Endothelial cell of umbilical vein (primary cell): ENCODE measurements at regions not wholly inside any gene's neighbourhood (a gene's known extent, or its start where the extent isn't known, plus 50 kb on each side); places are given as distances from the start of the nearest gene placed in this dataset.

ENCODE experiments used
- BruUV-seq: library from RNA; stranded (reverse); fragments of 400-500 nt; replicated peaks from 2 replicates; lab custom pipeline; 2021; lab: Mats Ljungman, UMichigan
- CTCF ChIA-PET: fragments of 300-600, 350-600 bp; sonication (Branson Sonifier 250); formaldehyde crosslinking; loops from one replicate; lab custom pipeline; 2021; ENCODE audit warnings: antibody characterized with exemption, inconsistent platforms; lab: Charles Lee
- POLR2A ChIA-PET: fragments of 300-600, 350-600 bp; sonication (Branson Sonifier 250); formaldehyde crosslinking; loops from one replicate; lab custom pipeline; 2021; ENCODE audit warnings: antibody characterized with exemption, inconsistent platforms; lab: Charles Lee
- DNase-seq: peaks from one replicate; pipeline ENCODE4 v3.0.0-alpha.2; 2011; ENCODE audit warnings: low read depth, low spot score
- FAIRE-seq: peaks from 2 replicates; lab custom pipeline; 2011; peaks lifted over from hg19 to GRCh38; lab: Jason Lieb, UNC
- H2AFZ ChIP-seq: 2 replicates; pipeline ENCODE4 v1.6.0; 2012; ENCODE audit warnings: low read depth, low read length, control low read depth, inconsistent platforms
- H3K27ac ChIP-seq: 2 replicates; pipeline ENCODE4 v1.5.1; 2011; ENCODE audit warnings: low read depth, mild to moderate bottlenecking, control low read depth, low read length, moderate library complexity; ENCODE audit not compliant: insufficient read depth
- H3K27me3 ChIP-seq, 2 experiments: 2 replicates each; pipeline versions ENCODE4 v1.6.0 to v1.6.1; 2011; ENCODE audit warnings: low read length in 2 of 2, mixed read lengths in 1 of 2; ENCODE audit not compliant: control insufficient read depth in 2 of 2, insufficient read depth in 2 of 2
- H3K36me3 ChIP-seq, 2 experiments: 2 replicates in 1 of 2; 3 replicates in 1 of 2; pipeline ENCODE4 v1.5.1; 2011; ENCODE audit warnings: low read length in 2 of 2, mild to moderate bottlenecking in 1 of 2, moderate library complexity in 1 of 2; ENCODE audit not compliant: control insufficient read depth in 2 of 2, insufficient read depth in 2 of 2; ENCODE audit errors: extremely low read depth in 1 of 2
- H3K4me1 ChIP-seq: 3 replicates; pipeline ENCODE4 v1.5.1; 2011; ENCODE audit warnings: mild to moderate bottlenecking, low read length; ENCODE audit not compliant: control insufficient read depth, insufficient read depth; ENCODE audit errors: extremely low read depth
- H3K4me2 ChIP-seq: 2 replicates; pipeline ENCODE4 v1.6.1; 2011; ENCODE audit warnings: low read length, control low read depth, mixed read lengths; ENCODE audit not compliant: insufficient read depth
- H3K4me3 ChIP-seq, 3 experiments: fragments of 200-600 bp in 1 of 3; sonication (generic), shearing (Covaris generic) in 1 of 3; replicated peaks in 1 of 3; 2 replicates each; pipeline ENCODE4 v1.5.1; 2011 to 2016; ENCODE audit warnings: control low read depth in 3 of 3, low read length in 3 of 3, mild to moderate bottlenecking in 2 of 3, inconsistent platforms in 1 of 3, low read depth in 1 of 3, moderate library complexity in 1 of 3; ENCODE audit not compliant: insufficient read depth in 1 of 3
- H3K79me2 ChIP-seq: 2 replicates; pipeline ENCODE4 v1.6.0; 2012; ENCODE audit warnings: low read length, inconsistent platforms; ENCODE audit not compliant: control insufficient read depth, insufficient read depth
- H3K9ac ChIP-seq: replicated peaks from 2 replicates; pipeline ENCODE3; 2011; ENCODE audit warnings: low read length, control low read depth; ENCODE audit not compliant: insufficient read depth; ENCODE audit errors: extremely low read depth
- H3K9me1 ChIP-seq: replicated peaks from 3 replicates; pipeline ENCODE4 v1.6.0; 2011; ENCODE audit warnings: mild to moderate bottlenecking, low read length; ENCODE audit not compliant: control insufficient read depth, insufficient read depth; ENCODE audit errors: extremely low read depth
- H3K9me3 ChIP-seq: replicated peaks from 2 replicates; pipeline ENCODE4 v1.5.1; 2012; ENCODE audit warnings: low read length, inconsistent platforms; ENCODE audit not compliant: control insufficient read depth, insufficient read depth
- H4K20me1 ChIP-seq: replicated peaks from 2 replicates; pipeline ENCODE3; 2011; ENCODE audit warnings: mild to moderate bottlenecking, low read length; ENCODE audit not compliant: control insufficient read depth, insufficient read depth; ENCODE audit errors: extremely low read depth
- EZH2 ChIP-seq: IDR thresholded peaks from 2 replicates; pipeline ENCODE4 v1.6.1; 2012; ENCODE audit warnings: borderline replicate concordance, low read depth, mild to moderate bottlenecking, moderate library complexity, low read length, inconsistent platforms; ENCODE audit not compliant: severe bottlenecking
- FOS ChIP-seq: IDR thresholded peaks from 2 replicates; pipeline ENCODE4 v1.6.1; 2011; ENCODE audit warnings: mild to moderate bottlenecking, low read length, moderate library complexity, borderline replicate concordance; ENCODE audit not compliant: insufficient read depth
- GATA2 ChIP-seq: IDR thresholded peaks from 2 replicates; pipeline ENCODE4 v1.7.0; 2011; ENCODE audit warnings: low read depth, mild to moderate bottlenecking, moderate library complexity, mixed read lengths, low read length; ENCODE audit not compliant: insufficient read length, insufficient read depth
- MYC ChIP-seq: IDR thresholded peaks from one replicate; pipeline ENCODE4 v1.6.1; 2011; ENCODE audit warnings: mild to moderate bottlenecking, low read depth, low read length
- POLR2AphosphoS5 ChIP-seq: IDR thresholded peaks from 2 replicates; pipeline ENCODE4 v1.6.1; 2012; ENCODE audit warnings: low read depth, mild to moderate bottlenecking, control low read depth, low read length, moderate library complexity; ENCODE audit not compliant: insufficient read depth
- dilution Hi-C: fragments of 300-500 bp; cut with MboI; formaldehyde crosslinking; loops from one replicate; pipeline ENCODE4 v1.15.0; 2019; ENCODE audit warnings: low sequenced_read_pairs; ENCODE audit not compliant: extremely low pct_ligation_motif_present
- intact Hi-C: fragments of 100-400 bp; cut with micrococcal nuclease; formaldehyde crosslinking; loops from one replicate; pipeline ENCODE4 v1.10.0; 2022
- TF ChIP-seq, protein P1 (sequence below): IDR thresholded peaks from 2 replicates; pipeline ENCODE4 v1.6.1; 2011; ENCODE audit not compliant: insufficient read depth, insufficient read length
- TF ChIP-seq, protein P2 (sequence below), 2 donors: IDR thresholded peaks; 1 replicate in 1 of 2; 2 replicates in 1 of 2; pipeline ENCODE4 v1.5.1; 2011; ENCODE audit warnings: low read length in 2 of 2, mild to moderate bottlenecking in 2 of 2, moderate library complexity in 2 of 2, control low read depth in 1 of 2, inconsistent platforms in 1 of 2, low read depth in 1 of 2; ENCODE audit not compliant: insufficient read depth in 1 of 2; ENCODE audit errors: extremely low read depth in 1 of 2

DNA sequence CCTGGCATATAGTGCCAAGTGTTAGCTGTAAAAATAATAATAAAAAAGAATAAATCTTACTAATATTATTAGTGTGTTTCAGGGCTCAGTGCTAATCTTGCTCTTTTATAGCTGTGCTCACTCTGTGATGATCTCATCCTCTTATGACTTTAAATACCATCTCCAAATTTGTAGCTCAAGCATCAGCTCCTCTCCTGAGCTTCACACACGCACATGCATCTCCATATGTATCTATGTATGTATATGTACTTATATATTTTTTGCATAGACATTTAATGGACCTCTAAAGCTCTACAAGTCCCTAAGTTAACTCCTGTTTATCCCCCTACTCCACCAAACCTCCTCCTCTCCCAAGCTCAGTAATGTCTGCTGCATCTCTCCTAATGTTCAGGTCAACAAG is 170.8 kb upstream of the NR3C1 start:
- Histone ChIP-seq H3K9me3 (no peaks in the 10 kb centered on the region), H3K27me3 (no peaks in the 10 kb centered on the region), H3K9ac (no peak overlapping the region), H3K4me2 (no peak overlapping the region), H2AFZ (no peak overlapping the region), H3K36me3 (no peaks in the 10 kb centered on the region), H3K4me1 (no peaks in the 10 kb centered on the region), H3K79me2 (no peaks in the 10 kb centered on the region), H4K20me1 (no peaks in the 10 kb centered on the region), H3K27ac (no peak overlapping the region), H3K4me3 (no peak overlapping the region), H3K9me1 (no peaks in the 10 kb centered on the region)
- BruUV-seq: no TSS peak
- POLR2A ChIA-PET: no interaction called here
- dilution Hi-C loops: no loop called here
- FAIRE-seq (no peak), DNase-seq (no peak)
- CTCF ChIA-PET: interaction anchor here (1.1 kb wide), 1 partner anchor 8 kb away, joined by 3 read pairs; no protein-coding TSS in a partner anchor
- intact Hi-C loops: no loop called here
- TF ChIP-seq, protein P1, sequence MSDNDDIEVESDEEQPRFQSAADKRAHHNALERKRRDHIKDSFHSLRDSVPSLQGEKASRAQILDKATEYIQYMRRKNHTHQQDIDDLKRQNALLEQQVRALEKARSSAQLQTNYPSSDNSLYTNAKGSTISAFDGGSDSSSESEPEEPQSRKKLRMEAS: no peak
- TF ChIP-seq GATA2: no peak
- TF ChIP-seq POLR2AphosphoS5: no peak
- no peak for TF ChIP-seq FOS
- no peak for TF ChIP-seq MYC
- TF ChIP-seq, protein P2, sequence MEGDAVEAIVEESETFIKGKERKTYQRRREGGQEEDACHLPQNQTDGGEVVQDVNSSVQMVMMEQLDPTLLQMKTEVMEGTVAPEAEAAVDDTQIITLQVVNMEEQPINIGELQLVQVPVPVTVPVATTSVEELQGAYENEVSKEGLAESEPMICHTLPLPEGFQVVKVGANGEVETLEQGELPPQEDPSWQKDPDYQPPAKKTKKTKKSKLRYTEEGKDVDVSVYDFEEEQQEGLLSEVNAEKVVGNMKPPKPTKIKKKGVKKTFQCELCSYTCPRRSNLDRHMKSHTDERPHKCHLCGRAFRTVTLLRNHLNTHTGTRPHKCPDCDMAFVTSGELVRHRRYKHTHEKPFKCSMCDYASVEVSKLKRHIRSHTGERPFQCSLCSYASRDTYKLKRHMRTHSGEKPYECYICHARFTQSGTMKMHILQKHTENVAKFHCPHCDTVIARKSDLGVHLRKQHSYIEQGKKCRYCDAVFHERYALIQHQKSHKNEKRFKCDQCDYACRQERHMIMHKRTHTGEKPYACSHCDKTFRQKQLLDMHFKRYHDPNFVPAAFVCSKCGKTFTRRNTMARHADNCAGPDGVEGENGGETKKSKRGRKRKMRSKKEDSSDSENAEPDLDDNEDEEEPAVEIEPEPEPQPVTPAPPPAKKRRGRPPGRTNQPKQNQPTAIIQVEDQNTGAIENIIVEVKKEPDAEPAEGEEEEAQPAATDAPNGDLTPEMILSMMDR (IDR thresholded peaks at IDR 0.05; ENCODE audit: extremely low read depth in 1 of 2, insufficient read depth in 1 of 2, low read depth in 1 of 2, low read length in 2 of 2): no peak
- no peak for TF ChIP-seq EZH2
